A673 (cell line): ENCODE measurements at regions not wholly inside any gene's neighbourhood (a gene's known extent, or its start where the extent isn't known, plus 50 kb on each side); places are given as distances from the start of the nearest gene placed in this dataset.

Experiments used
- EZH2 ChIP-seq: fragments of 200-600 bp; sonication (generic); IDR thresholded peaks from 2 replicates; pipeline ENCODE4 v1.6.1; 2017; ENCODE audit warnings: borderline replicate concordance, low read depth, mild to moderate bottlenecking, mixed read lengths, antibody characterized with exemption, low read length; ENCODE audit not compliant: poor library complexity, severe bottlenecking
- TF ChIP-seq, protein P1 (sequence below): fragments of 300-800, 200-600 bp; sonication (generic); conservative IDR thresholded peaks from 2 replicates; pipeline ENCODE4 v1.5.1; 2017; ENCODE audit warnings: low read depth, mild to moderate bottlenecking, antibody characterized with exemption, low read length, moderate library complexity, mixed read lengths

DNA sequence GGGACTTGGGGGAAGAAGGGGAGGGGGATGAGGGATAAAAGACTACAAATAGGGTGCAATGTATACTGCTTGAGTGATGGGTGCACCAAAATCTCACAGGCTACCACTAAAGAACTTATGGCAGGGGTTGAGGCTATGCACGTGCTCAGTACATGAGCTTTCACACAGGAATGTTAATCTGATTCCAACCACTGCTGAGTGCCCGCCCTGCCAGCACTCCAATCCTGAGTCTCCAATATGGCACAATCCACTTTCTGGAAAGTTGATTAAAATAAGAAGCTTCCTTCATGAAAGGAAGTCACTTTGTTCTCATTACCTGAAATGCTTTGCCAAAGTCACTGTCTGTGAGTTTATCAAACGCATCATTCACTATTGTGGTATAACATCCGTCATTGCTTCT lies 463.0 kb downstream of the IRS2 start:
- TF ChIP-seq, protein P1, sequence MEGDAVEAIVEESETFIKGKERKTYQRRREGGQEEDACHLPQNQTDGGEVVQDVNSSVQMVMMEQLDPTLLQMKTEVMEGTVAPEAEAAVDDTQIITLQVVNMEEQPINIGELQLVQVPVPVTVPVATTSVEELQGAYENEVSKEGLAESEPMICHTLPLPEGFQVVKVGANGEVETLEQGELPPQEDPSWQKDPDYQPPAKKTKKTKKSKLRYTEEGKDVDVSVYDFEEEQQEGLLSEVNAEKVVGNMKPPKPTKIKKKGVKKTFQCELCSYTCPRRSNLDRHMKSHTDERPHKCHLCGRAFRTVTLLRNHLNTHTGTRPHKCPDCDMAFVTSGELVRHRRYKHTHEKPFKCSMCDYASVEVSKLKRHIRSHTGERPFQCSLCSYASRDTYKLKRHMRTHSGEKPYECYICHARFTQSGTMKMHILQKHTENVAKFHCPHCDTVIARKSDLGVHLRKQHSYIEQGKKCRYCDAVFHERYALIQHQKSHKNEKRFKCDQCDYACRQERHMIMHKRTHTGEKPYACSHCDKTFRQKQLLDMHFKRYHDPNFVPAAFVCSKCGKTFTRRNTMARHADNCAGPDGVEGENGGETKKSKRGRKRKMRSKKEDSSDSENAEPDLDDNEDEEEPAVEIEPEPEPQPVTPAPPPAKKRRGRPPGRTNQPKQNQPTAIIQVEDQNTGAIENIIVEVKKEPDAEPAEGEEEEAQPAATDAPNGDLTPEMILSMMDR = no peak
- TF ChIP-seq EZH2 = no peak
